GM19468 (cell line): ENCODE measurements at regions not wholly inside any gene's neighbourhood (a gene's known extent, or its start where the extent isn't known, plus 50 kb on each side); places are given as distances from the start of the nearest gene placed in this dataset.

Source experiments
- ATAC-seq: cut with Tn5 transposase; IDR thresholded peaks from one replicate; pipeline ENCODE4 v1.9.1; 2021; ENCODE audit warnings: mild to moderate bottlenecking, moderate library complexity, moderate number of reproducible peaks; ENCODE audit not compliant: unreplicated experiment; ENCODE audit errors: extremely low read depth

DNA sequence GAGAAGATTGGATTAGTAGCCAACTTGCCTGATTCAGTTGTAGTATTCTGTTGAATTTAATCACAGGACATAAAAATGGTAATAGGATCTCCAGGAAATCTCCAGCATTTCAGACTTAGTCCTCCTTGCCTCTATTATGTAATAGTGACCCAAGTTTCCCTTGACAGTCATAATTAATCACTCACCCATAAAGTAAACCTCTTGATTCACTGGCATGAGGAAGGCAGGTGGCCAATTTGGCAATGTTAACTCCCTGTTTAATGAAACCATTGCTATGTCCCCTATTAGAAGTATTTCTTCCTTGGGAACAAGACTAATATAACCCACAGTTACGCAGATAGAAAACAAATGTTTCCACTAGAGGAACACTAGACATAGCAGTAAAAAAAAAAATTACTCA lies 604.8 kb upstream of the CXADR start:
- no peak for ATAC-seq

DNA sequence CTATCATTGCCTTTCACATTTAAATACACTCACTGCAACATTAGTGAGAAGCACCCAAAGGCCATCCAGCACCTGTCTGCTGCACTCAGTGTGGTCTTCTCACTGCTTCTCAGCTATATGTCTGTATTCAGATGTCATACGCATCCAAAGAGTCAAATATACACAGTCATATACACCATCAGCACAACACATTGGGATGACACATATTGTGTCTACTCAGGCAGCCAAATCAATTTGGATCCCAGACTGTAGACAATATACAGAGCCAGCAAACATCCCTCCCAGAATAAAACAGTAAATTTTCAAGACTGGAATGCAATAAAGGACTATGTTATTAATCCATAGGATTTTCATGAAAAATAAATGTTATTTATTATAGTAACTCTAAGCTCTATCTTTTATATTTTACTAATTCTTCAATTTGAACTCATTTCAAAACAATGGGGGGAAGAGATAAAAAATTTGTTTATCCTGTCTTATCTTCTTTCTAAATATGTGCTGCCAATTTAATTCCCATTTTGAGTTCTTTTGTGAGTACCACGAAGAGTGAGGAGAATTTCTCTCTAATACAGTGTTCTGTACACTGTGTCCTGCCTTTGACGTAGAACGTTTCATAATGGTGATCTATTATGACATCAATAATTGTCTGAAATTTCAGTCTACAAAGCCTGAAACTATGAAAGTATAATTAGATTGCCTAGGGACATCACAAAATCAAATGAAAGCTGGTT lies 602.2 kb upstream of the CXADR start:
- no peak for ATAC-seq

DNA sequence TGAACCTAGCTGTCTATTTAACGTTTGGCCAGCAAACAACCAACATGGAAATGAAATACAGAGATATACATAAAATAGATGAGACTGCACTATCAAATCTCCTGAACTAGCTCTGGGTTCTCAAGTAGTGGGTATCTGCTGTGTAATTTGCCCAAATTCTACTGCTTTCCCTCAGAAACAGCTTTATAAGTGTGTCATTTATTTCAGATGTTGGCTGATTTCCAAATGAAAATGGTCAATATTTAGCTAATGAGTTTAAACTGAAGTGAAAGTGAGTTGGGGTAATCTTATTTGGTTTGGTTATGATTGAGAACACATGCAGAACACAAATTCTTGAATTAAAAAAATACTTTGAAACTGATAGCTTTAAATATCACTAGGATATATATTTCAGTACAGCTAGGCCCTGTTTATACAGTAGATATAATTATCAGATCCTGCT lies 601.7 kb upstream of the CXADR start:
- ATAC-seq = no peak

DNA sequence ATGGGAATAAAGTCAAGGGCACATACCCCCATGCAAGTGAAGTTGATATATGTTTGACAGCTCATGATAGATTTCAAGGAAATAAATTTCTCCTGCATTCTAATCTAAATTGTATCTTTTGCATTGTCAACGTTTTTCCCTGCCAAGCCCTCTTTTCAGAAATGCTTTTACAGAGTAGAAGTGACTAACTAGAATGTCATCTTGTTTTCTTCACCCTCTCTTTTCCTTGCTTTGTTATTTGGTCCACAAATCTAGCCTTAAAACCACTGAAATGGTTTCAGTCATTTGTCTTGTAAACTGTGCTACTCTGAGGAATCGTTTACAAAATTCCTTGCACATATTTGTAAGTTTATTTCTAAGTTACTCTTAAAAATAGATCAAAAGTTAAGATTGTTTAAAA lies 600.8 kb upstream of the CXADR start:
- no peak for ATAC-seq

DNA sequence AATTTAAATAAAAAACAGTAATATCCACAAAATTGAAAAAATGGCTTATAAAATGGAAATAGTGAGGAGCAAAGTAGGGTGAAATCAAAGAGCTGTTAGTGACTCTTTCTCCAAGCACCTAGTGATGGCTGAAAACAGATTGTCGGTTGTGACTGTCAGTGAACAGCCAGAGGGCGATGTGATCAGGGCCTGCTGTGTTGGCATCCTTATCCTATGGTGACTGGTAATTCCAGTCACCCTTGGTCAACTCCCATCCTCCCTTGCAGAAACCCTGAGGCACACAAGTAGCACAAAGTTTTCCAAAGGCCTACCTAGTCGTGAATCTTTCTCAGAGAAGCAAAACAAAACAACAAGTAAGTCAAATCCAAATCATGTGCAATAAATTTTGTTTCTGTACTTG lies 599.8 kb upstream of the CXADR start:
- ATAC-seq = no peak

DNA sequence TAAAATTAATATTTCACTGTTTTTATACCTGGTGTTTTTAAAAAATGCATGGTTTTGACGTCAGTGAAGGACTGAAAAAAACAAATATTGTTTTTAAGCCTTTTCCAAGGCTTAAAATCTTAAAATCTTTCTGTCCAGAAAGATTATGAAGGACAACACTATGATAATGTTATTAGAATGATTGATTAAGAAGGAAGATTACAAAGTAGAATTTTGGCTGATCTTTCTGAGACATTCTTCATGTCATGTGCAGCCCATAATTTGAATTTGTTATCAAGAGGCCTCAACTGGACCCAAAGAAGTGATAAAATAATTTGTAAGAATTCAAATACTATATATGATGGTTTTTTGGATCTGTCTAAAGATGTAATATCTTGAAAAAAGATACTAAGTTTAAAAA lies 584.4 kb upstream of the CXADR start:
- ATAC-seq = no peak

DNA sequence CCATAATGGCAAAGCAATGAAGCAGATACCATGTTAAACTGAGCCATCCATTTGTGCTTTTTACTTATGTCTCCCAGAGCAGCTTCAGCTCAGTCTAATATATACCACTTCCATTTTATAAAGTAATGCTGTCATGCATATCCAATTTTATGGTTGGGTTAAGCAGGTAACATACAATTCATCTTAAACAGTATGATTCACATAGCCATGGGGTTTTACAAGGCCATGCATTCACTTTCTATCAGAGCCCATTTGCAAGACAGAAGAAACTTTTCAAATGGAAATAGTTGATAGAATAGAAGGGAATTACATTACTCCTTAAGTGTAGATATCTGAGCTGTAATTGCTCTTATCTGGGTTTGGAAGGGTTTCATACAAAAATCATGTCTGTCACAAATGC lies 580.5 kb upstream of the CXADR start:
- no peak for ATAC-seq

DNA sequence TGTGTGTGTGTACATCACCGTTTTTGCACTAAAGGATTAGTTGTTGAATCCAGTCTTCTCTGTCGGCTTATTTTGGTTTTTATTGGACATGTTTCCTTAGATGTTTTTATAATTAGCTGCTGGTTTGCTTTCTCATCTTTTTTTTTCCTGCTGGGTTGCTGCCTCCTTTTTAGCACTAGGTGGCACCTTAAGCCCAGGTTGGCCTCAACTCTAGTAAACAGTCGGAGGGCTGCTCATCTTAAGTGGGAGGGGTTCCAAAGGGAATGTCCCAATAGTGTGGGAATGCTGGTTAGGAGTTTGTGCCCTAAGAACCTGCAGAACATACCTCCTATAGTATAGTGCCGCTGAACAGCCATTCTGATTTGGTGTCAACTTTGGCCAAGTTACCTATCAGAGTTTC lies 570.1 kb upstream of the CXADR start:
- no peak for ATAC-seq

DNA sequence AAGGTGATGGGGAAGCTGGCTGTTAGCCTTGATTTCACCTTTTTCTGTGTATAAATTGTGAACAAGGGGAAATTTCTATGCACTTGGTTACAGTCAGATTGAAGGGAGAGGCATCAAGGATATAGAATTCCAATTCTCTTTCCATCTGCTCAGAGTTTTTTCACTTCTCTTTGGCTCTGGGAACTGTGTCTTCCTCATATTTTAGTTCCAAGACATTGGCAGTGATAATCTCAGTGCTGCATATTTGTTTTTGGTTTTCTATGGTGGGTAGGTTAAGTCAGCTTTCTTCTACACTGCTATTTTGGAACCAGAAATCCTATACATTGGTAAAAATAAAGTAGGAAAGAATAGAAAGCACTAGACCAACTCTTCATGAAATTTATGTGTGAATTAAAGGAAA lies 569.6 kb upstream of the CXADR start:
- ATAC-seq = no peak

DNA sequence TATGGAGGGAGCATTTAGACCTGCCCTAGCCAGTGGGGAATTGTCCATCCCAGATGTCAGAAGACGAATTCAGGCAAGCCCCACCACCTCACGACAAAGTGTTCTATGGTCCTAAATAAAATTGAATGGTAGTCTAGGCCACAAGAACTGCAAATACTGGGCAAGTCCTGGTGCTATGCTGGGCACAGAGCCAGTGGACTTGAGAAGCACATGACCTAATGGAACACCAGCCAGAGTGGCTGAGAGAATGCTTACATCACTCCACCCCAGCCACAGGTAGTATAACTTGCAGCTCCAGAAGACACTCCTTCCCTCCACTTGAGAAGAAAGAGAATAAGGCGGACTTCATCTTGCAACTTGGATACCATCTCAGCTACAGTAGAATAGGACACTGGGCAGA lies 567.3 kb upstream of the CXADR start:
- no peak for ATAC-seq

DNA sequence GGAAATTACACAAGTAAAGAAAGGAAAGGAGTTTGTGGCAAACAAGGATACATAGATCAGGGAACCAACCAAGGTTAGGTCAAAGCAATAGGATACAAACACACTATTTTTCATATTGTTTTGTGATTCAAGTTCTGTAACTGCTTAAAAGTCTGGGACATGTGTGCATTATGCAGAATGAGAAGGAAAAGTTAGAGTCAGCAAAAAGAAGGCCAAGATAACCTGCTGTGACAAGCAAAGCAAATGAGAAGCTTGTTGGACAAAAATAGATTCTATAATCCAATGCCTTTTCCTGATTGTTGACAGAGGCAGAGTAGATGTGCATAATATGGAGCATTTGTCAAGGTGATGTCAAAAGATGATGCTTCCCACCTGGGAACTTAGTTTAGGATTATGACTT lies 556.0 kb upstream of the CXADR start:
- ATAC-seq = no peak

DNA sequence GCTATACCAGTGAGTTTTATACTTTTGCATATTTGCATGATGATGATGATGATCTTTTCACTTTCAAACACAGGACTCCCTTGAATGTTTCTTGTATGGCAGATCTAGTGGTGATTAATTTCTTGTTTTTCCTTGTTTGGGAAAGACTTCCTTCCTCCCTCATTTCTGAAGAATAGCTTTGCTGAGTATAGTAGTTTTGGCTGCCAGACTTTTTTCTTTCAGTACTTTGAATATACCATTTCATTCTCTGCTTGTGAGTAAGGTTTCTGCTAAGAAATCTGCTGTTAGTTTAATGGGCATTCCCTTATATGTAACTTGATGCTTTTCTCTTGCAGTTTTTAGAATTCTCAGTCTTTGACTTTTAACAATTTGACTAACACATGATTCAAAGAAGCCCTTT lies 547.4 kb upstream of the CXADR start:
- no peak for ATAC-seq

DNA sequence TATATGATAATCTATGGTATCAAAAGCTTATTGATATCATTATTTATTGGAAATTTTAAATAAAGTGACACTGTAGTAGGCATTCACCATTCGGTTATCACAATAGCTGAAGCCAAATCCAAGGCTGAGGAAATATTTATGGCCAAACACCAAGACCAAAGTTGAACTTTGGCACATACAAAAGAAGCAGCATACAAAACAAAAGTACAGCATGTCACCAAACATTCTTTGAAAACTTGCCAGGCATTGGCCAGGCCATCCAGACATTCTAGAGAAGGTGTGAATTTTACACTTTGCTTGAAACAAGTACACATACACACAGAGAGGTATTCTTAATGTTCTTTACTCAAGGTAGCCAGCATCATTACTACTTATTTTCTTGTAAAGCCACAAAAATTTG lies 544.4 kb upstream of the CXADR start:
- no peak for ATAC-seq

DNA sequence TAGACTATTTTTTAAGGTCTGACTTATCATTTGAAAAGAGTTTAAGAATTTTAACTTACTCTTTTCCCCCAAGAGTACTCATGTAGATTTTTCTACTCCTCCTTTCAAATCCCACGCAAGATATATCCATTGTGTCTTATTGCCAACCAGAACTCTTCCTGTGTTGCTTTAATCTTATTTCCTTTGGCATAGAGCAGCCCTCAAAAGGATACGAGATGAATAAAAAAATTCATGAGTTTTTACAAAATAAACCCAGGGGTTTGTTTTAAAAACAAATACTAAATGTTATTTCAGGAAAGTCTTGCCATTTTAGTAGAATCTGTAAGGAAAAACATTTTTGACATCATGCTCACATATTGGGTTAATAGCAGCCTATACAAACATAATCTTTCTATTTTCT lies 543.2 kb upstream of the CXADR start:
- ATAC-seq = no peak

DNA sequence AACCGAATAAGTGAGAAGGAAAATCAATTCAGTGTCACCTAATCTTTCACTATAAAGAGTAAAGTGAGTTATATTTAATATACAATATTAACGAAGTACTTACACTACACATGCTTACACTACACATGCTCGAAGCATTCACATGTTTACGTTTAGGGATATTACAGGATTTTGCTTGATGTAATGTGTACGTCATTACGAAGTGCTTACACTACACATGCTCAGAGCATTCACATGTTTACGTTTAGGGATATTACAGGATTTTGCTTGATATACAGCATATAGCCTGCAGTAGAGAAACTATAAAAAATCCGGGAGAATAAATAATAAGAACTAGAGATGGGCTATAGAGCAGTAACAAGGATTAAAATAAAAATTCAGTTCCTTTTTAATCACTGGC lies 538.8 kb upstream of the CXADR start:
- no peak for ATAC-seq

DNA sequence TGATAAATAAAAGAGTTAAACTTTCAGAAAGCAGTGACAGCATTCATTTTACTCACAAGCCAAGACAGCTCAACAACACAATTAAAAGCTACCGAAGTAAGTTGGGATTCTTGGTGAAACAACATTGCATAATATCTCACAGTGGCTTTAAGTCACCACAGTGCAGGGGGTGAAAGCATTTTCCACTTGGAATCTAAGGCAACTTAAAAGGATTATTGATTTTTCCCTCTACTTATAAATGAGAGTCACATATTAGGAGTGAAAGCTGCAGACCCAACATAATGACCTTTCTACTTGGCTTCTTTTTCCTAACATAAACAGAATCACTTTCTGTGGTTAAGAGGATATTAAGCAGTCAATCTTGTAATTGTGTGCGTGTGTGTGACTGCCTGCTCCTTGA lies 536.6 kb upstream of the CXADR start:
- no peak for ATAC-seq

DNA sequence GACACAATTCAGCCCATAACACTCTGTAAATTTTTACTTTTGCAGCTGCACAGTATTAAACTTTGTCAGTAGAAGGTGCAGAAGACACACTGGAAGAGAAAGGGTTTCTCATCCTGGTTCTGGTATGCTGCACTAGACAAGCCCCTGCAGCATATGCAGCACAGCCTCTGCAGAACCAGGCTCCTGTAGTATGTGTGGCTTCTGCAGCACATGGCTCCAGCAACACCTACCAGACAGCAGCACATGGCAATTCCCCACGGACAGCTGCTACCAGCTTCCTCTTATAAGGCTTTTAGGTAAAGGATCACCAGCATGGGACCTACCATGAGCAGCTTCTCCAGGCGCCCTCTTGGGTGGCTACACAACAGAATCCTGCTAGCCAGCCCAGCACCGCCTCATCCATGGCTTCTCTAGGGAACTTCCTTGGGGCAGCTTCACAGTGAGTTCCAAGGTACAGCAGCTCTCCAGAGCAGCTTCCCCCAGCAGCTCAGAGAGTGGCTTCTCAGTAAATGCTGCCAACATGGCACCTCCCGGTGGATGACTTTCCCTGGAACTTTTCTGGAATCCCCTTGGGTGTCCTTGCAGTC lies 534.4 kb upstream of the CXADR start:
- no peak for ATAC-seq

DNA sequence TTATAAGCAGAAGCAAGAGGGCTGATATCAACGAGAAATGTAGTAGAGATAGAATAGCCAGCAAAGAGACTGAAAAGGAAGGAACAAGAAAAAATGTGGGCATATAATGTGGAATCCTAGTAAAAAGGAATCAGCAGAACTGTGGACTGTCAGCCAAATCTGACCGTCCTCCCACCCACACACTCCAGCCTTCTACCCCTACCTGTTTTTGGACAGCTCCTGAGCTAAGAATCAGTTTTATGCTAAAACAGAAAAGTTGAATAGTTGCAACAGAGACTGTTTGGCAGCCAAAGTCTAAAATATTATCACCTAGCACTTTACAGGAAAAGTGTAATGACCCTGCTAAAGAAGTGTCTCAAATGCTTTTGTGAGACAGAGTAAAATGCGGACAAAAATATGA lies 533.3 kb upstream of the CXADR start:
- ATAC-seq = no peak

DNA sequence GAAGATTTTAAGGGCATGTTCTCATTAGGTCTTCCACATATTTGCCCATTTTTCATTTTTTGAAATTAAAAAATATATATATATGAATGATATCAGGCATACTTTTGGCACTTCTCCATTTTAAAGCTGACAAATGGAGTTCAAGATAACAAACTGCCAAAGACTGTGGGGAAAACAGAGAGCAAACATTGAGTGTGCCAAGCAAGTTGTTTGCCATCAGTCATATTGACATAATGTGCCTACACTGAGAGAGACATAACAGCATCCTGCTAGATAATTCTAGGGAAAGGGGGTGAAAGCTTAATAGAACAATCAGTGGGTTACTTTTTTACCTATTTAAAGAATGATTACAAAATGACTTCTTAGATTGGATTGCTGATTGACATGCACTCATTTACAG lies 529.4 kb upstream of the CXADR start:
- no peak for ATAC-seq

DNA sequence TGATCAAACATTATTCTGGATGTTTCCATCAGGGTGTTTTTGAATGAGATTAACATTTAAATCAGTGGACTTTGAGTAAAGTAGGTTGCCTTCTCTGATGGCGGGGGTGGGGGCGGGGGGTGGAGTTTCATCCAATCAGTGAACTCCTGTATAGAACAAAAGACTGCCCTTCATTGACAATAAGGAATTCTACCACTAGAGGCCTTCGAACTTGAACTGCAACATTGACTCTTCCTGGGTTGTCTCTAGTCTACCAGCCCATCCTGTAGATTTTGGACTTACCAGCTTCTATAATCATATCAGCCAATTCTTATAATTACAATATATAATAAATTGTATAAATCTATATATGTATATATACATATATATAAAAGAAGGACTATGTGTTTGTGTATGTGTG lies 520.4 kb upstream of the CXADR start:
- ATAC-seq = no peak

DNA sequence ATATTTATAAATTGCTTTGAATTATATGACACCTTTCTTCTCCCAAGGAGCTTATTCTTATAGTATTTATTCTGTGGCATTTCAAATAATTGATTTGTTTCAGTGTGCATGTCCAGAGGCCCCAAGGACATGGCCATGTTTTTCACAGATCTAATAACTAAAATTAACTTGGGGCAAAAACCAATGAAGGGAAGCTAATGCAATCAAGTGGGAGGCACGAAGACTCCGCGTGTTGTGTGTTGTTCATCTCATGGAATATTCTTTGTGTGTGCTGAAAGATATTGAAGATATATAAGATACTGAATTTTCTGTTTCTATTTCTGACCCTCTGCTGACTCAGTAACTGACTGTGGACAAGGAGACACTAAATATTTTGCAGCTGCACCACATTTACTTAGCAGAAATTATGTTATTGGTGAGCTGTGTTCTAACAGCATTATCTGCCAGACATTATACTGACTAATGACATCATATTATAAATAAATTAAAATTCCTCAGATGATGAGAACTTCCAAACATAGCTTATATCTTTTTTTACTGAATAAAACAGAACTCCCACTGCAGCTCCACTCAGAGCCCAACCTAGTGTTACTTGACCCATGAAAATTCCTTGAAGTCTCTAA lies 519.3 kb upstream of the CXADR start:
- ATAC-seq = no peak
